ENCODE measurements at regions not wholly inside any gene's neighbourhood (a gene's known extent, or its start where the extent isn't known, plus 50 kb on each side); places are given as distances from the start of the nearest gene placed in this dataset.
"Not testable (repeated sequence)": the region's sequence is repeated elsewhere in the genome, so short reads cannot be mapped to it uniquely, and the experiment has no call there.

GRCh38 chr18:56461151-56461550 is 177.2 kb downstream of the TXNL1 start:
- H3K4me1 ChIP-seq (ENCODE audit: control insufficient read depth, insufficient read depth, low read length) = no peaks in the 10 kb centered on the region

GRCh38 chr18:56460581-56460980 is 177.8 kb downstream of the TXNL1 start:
- Histone ChIP-seq H3K9me3 (ENCODE audit: control insufficient read depth, insufficient read depth, low read length) (peaks cover 7% of the 10 kb centered on the region), H3K4me3 (ENCODE audit: low read depth, low read length) (no peak overlapping the region), H3K27me3 (ENCODE audit: control insufficient read depth, insufficient read depth, low read length) (no peaks in the 10 kb centered on the region), H3K9ac (ENCODE audit: low read depth, low read length) (no peak overlapping the region), H3K36me3 (ENCODE audit: control insufficient read depth, insufficient read depth, low read length) (no peaks in the 10 kb centered on the region), H3K4me1 (ENCODE audit: control insufficient read depth, insufficient read depth, low read length) (no peaks in the 10 kb centered on the region)

More at GRCh38 chr18:56461151-56461550, 177.2 kb downstream of the TXNL1 start:
- Histone ChIP-seq H3K9me3 (ENCODE audit: control insufficient read depth, insufficient read depth, low read length) (peaks cover 10% of the 10 kb centered on the region), H3K4me3 (ENCODE audit: low read depth, low read length) (no peak overlapping the region), H3K9ac (ENCODE audit: low read depth, low read length) (no peak overlapping the region), H3K27me3 (ENCODE audit: control insufficient read depth, insufficient read depth, low read length) (no peaks in the 10 kb centered on the region), H3K36me3 (ENCODE audit: control insufficient read depth, insufficient read depth, low read length) (no peaks in the 10 kb centered on the region)

- no peak overlapping the region for H3K4me3 ChIP-seq (ENCODE audit: low read depth, low read length)
- H3K9me3 ChIP-seq (ENCODE audit: control insufficient read depth, insufficient read depth, low read length) = no peaks in the 10 kb centered on the region
Measured at GRCh38 chr18:56458770-56459712, 179.4 kb downstream of the TXNL1 start.

GRCh38 chr18:56455874-56456273 is 182.5 kb downstream of the TXNL1 start:
- H3K27me3 ChIP-seq (ENCODE audit: control insufficient read depth, insufficient read depth, low read length) = no peaks in the 10 kb centered on the region
- peaks cover 4% of the 10 kb centered on the region for H3K4me1 ChIP-seq (ENCODE audit: control insufficient read depth, insufficient read depth, low read length)
- H3K4me3 ChIP-seq (ENCODE audit: low read depth, low read length) = no peak overlapping the region
- no peak overlapping the region for H3K9ac ChIP-seq (ENCODE audit: low read depth, low read length)
- no peaks in the 10 kb centered on the region for H3K9me3 ChIP-seq (ENCODE audit: control insufficient read depth, insufficient read depth, low read length)
- H3K36me3 ChIP-seq (ENCODE audit: control insufficient read depth, insufficient read depth, low read length) = no peaks in the 10 kb centered on the region

More at GRCh38 chr18:56458770-56459712, 179.4 kb downstream of the TXNL1 start:
- Histone ChIP-seq H3K9ac (ENCODE audit: low read depth, low read length) (no peak overlapping the region), H3K4me1 (ENCODE audit: control insufficient read depth, insufficient read depth, low read length) (no peaks in the 10 kb centered on the region), H3K36me3 (ENCODE audit: control insufficient read depth, insufficient read depth, low read length) (no peaks in the 10 kb centered on the region), H3K27me3 (ENCODE audit: control insufficient read depth, insufficient read depth, low read length) (no peaks in the 10 kb centered on the region)

GRCh38 chr18:56455141-56455540 is 183.3 kb downstream of the TXNL1 start:
- H3K9ac ChIP-seq (ENCODE audit: low read depth, low read length) = no peak overlapping the region
- H3K4me1 ChIP-seq (ENCODE audit: control insufficient read depth, insufficient read depth, low read length) = peaks cover 4% of the 10 kb centered on the region
- no peaks in the 10 kb centered on the region for H3K9me3 ChIP-seq (ENCODE audit: control insufficient read depth, insufficient read depth, low read length)
- no peaks in the 10 kb centered on the region for H3K36me3 ChIP-seq (ENCODE audit: control insufficient read depth, insufficient read depth, low read length)
- H3K4me3 ChIP-seq (ENCODE audit: low read depth, low read length) = no peak overlapping the region
- H3K27me3 ChIP-seq (ENCODE audit: control insufficient read depth, insufficient read depth, low read length) = no peaks in the 10 kb centered on the region

GRCh38 chr18:56453631-56454030 is 184.8 kb downstream of the TXNL1 start:
- H3K4me3 ChIP-seq (ENCODE audit: low read depth, low read length) = no peak overlapping the region
- no peaks in the 10 kb centered on the region for H3K36me3 ChIP-seq (ENCODE audit: control insufficient read depth, insufficient read depth, low read length)
- H3K9me3 ChIP-seq (ENCODE audit: control insufficient read depth, insufficient read depth, low read length) = no peaks in the 10 kb centered on the region
- H3K9ac ChIP-seq (ENCODE audit: low read depth, low read length) = no peak overlapping the region
- no peaks in the 10 kb centered on the region for H3K27me3 ChIP-seq (ENCODE audit: control insufficient read depth, insufficient read depth, low read length)
- peaks cover 4% of the 10 kb centered on the region for H3K4me1 ChIP-seq (ENCODE audit: control insufficient read depth, insufficient read depth, low read length)

GRCh38 chr18:56451188-56451587 is 187.2 kb downstream of the TXNL1 start:
- Histone ChIP-seq H3K9ac (ENCODE audit: low read depth, low read length) (no peak overlapping the region), H3K9me3 (ENCODE audit: control insufficient read depth, insufficient read depth, low read length) (no peaks in the 10 kb centered on the region), H3K27me3 (ENCODE audit: control insufficient read depth, insufficient read depth, low read length) (no peaks in the 10 kb centered on the region), H3K4me1 (ENCODE audit: control insufficient read depth, insufficient read depth, low read length) (peaks cover 4% of the 10 kb centered on the region), H3K4me3 (ENCODE audit: low read depth, low read length) (no peak overlapping the region), H3K36me3 (ENCODE audit: control insufficient read depth, insufficient read depth, low read length) (no peaks in the 10 kb centered on the region)

GRCh38 chr18:56448751-56449150 is 189.6 kb downstream of the TXNL1 start:
- no peaks in the 10 kb centered on the region for H3K27me3 ChIP-seq (ENCODE audit: control insufficient read depth, insufficient read depth, low read length)
- H3K4me3 ChIP-seq (ENCODE audit: low read depth, low read length) = no peak overlapping the region
- no peaks in the 10 kb centered on the region for H3K9me3 ChIP-seq (ENCODE audit: control insufficient read depth, insufficient read depth, low read length)
- H3K36me3 ChIP-seq (ENCODE audit: control insufficient read depth, insufficient read depth, low read length) = no peaks in the 10 kb centered on the region
- H3K9ac ChIP-seq (ENCODE audit: low read depth, low read length) = no peak overlapping the region
- peaks cover 3% of the 10 kb centered on the region for H3K4me1 ChIP-seq (ENCODE audit: control insufficient read depth, insufficient read depth, low read length)

- Histone ChIP-seq H3K36me3 (ENCODE audit: control insufficient read depth, insufficient read depth, low read length) (no peaks in the 10 kb centered on the region), H3K9me3 (ENCODE audit: control insufficient read depth, insufficient read depth, low read length) (no peaks in the 10 kb centered on the region), H3K27me3 (ENCODE audit: control insufficient read depth, insufficient read depth, low read length) (no peaks in the 10 kb centered on the region), H3K4me3 (ENCODE audit: low read depth, low read length) (no peak overlapping the region), H3K9ac (ENCODE audit: low read depth, low read length) (no peak overlapping the region), H3K4me1 (ENCODE audit: control insufficient read depth, insufficient read depth, low read length) (no peaks in the 10 kb centered on the region)
Measured at GRCh38 chr18:56445422-56445821, 193.0 kb downstream of the TXNL1 start.

- Histone ChIP-seq H3K4me1 (ENCODE audit: control insufficient read depth, insufficient read depth, low read length) (no peaks in the 10 kb centered on the region), H3K36me3 (ENCODE audit: control insufficient read depth, insufficient read depth, low read length) (no peaks in the 10 kb centered on the region), H3K4me3 (ENCODE audit: low read depth, low read length) (no peak overlapping the region), H3K9ac (ENCODE audit: low read depth, low read length) (no peak overlapping the region), H3K27me3 (ENCODE audit: control insufficient read depth, insufficient read depth, low read length) (no peaks in the 10 kb centered on the region), H3K9me3 (ENCODE audit: control insufficient read depth, insufficient read depth, low read length) (no peaks in the 10 kb centered on the region)
Measured at GRCh38 chr18:56444201-56444600, 194.2 kb downstream of the TXNL1 start.

GRCh38 chr18:56443166-56443907 is 195.1 kb downstream of the TXNL1 start:
- no peak overlapping the region for H3K9ac ChIP-seq (ENCODE audit: low read depth, low read length)
- H3K4me1 ChIP-seq (ENCODE audit: control insufficient read depth, insufficient read depth, low read length) = no peaks in the 10 kb centered on the region
- no peaks in the 10 kb centered on the region for H3K9me3 ChIP-seq (ENCODE audit: control insufficient read depth, insufficient read depth, low read length)
- no peaks in the 10 kb centered on the region for H3K27me3 ChIP-seq (ENCODE audit: control insufficient read depth, insufficient read depth, low read length)
- H3K36me3 ChIP-seq (ENCODE audit: control insufficient read depth, insufficient read depth, low read length) = no peaks in the 10 kb centered on the region
- H3K4me3 ChIP-seq (ENCODE audit: low read depth, low read length) = no peak overlapping the region

- not testable (repeated sequence) for H3K27me3 ChIP-seq (ENCODE audit: control insufficient read depth, insufficient read depth, low read length); H3K9ac ChIP-seq (ENCODE audit: low read depth, low read length); H3K4me1 ChIP-seq (ENCODE audit: control insufficient read depth, insufficient read depth, low read length); H3K4me3 ChIP-seq (ENCODE audit: low read depth, low read length); H3K9me3 ChIP-seq (ENCODE audit: control insufficient read depth, insufficient read depth, low read length); H3K36me3 ChIP-seq (ENCODE audit: control insufficient read depth, insufficient read depth, low read length)
Measured at GRCh38 chr18:56438480-56438879, 199.9 kb downstream of the TXNL1 start.
